Fibroblast of pulmonary artery (primary cell): ENCODE measurements at regions not wholly inside any gene's neighbourhood (a gene's known extent, or its start where the extent isn't known, plus 50 kb on each side); places are given as distances from the start of the nearest gene placed in this dataset.

Experiments used
- DNase-seq: peaks from one replicate; pipeline ENCODE4 v3.0.0-alpha.2; 2010; ENCODE audit warnings: low read depth
- H3K4me3 ChIP-seq: replicated peaks from 2 replicates; pipeline ENCODE4 v1.5.1; 2011; ENCODE audit warnings: low read depth, mild to moderate bottlenecking, control low read depth, low read length, moderate library complexity
- TF ChIP-seq, protein P1 (sequence below): IDR thresholded peaks from 2 replicates; pipeline ENCODE4 v1.5.1; 2011; ENCODE audit warnings: mild to moderate bottlenecking, control low read depth, low read length, inconsistent platforms; ENCODE audit errors: missing control alignments

DNA sequence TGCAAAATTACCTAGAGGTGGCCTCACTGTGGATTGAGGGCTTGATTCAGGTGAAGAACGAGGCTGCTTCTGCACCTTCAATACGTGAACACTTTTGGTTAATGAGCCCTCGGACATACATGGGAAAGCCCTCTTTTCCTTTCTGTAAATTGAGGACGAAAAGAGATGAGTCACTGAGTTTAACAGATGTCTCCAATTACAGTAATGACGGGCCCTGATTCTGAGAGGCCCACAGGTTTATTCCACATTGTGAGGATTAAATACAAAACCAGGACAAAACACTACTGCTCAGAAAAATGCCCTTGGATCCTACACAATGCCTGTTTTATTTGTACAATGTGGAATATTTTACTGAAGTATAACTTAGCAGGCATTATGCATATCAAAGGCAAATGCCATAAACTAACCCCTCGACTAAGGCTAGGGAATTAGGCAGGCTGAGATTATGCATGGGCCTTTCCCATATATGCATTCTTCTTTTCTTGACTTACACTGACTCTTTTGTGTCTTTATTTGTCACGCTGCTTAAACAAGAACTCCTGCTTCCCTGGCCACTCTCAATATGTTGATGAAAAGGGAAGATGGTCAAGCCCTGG, 819.9 kb downstream of the OLFM4 start:
- no peak overlapping the region for H3K4me3 ChIP-seq
- TF ChIP-seq, protein P1, sequence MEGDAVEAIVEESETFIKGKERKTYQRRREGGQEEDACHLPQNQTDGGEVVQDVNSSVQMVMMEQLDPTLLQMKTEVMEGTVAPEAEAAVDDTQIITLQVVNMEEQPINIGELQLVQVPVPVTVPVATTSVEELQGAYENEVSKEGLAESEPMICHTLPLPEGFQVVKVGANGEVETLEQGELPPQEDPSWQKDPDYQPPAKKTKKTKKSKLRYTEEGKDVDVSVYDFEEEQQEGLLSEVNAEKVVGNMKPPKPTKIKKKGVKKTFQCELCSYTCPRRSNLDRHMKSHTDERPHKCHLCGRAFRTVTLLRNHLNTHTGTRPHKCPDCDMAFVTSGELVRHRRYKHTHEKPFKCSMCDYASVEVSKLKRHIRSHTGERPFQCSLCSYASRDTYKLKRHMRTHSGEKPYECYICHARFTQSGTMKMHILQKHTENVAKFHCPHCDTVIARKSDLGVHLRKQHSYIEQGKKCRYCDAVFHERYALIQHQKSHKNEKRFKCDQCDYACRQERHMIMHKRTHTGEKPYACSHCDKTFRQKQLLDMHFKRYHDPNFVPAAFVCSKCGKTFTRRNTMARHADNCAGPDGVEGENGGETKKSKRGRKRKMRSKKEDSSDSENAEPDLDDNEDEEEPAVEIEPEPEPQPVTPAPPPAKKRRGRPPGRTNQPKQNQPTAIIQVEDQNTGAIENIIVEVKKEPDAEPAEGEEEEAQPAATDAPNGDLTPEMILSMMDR, result no peak
- no peak for DNase-seq

- H3K4me3 ChIP-seq, result no peak overlapping the region
- no peak for DNase-seq
- TF ChIP-seq, protein P1, result no peak
Measured at GRCh38 chr13:53854321-53854720, 825.7 kb downstream of the OLFM4 start.

- H3K4me3 ChIP-seq, result no peak overlapping the region
- TF ChIP-seq, protein P1, result no peak
- DNase-seq, result no peak
Measured at GRCh38 chr13:53856573-53857195, 828.1 kb downstream of the OLFM4 start.

GRCh38 chr13:53863520-53863919, 834.9 kb downstream of the OLFM4 start:
- DNase-seq, result no peak
- TF ChIP-seq, protein P1, result no peak
- H3K4me3 ChIP-seq, result no peak overlapping the region

- DNase-seq, result no peak
- H3K4me3 ChIP-seq, result no peak overlapping the region
- TF ChIP-seq, protein P1, result no peak
Measured at GRCh38 chr13:53873558-53873957, 844.9 kb downstream of the OLFM4 start.

DNA sequence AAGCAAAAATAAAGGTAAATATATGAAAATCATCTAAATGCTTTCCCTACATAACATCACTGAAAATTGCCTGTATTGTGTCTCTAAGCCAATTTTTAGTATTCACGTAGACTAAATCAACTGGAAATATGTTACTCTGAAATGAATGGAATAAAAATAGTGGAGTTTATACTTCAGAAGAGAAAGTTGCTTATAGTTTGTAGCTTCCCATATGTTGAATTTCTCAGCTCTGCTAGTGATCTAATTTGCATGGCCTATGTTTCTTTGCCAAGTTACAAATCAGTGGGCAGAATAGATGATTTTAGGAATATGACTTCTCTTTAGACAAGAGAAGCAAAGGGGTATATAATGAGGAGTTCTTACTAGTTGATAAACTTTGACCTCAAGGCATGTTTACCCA, 850.2 kb downstream of the OLFM4 start:
- DNase-seq, result no peak
- no peak overlapping the region for H3K4me3 ChIP-seq
- TF ChIP-seq, protein P1, result no peak

DNA sequence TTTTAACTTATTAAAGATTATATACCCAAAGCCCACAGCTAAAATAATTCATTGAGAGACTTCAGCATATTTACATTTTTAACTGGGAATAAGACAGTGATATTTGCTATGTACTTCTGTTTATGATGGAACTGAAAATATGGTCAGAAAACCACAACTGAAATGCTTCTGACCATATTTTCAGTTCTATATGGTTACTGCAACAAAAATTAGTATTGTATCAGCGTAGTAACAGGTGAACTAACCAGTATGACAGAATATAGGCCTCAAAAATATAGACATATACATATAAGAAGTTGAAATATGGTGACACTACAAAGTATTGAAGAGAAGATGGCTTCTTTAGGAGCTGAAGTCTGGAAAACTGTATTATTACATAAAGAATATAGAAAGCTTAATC, 857.4 kb downstream of the OLFM4 start:
- TF ChIP-seq, protein P1, result no peak
- no peak for DNase-seq
- no peak overlapping the region for H3K4me3 ChIP-seq
